KBM-7 (cell line): ENCODE measurements at regions not wholly inside any gene's neighbourhood (a gene's known extent, or its start where the extent isn't known, plus 50 kb on each side); places are given as distances from the start of the nearest gene placed in this dataset.

ENCODE experiments used
- DNase-seq: peaks from one replicate; pipeline ENCODE4 v3.0.0-alpha.2; 2015
- in situ Hi-C: fragments of 300-500 bp; cut with MboI; formaldehyde crosslinking; loops from 2 replicates; pipeline ENCODE4 v1.14.3; 2020; ENCODE audit warnings: low sequenced_read_pairs, low pct_unique_long_range_greater_than_20kb, mixed read lengths

- no peak for DNase-seq
- in situ Hi-C loops: no loop called here
These were observed 636.4 kb downstream of the PRELID2 start for GRCh38 chr5:145198525-145199260.

DNA sequence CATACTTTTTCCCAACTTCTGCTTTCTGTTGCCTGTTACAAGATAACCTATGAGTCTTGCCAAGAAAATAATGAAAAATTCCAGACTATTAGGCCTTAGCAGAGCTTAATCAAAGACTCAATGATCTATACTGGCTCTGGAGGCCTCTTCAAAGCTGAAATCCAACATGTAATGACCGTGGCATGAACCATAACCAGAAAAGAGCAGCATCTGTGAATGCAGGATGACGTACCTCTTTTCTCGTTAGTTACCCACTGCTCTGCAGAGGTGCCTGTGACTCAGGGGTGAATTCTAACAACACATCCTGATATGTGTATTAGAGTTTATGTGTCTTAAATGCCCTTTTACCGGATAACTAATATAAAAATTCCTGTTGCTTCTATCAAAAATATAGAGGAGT lies 645.4 kb downstream of the PRELID2 start:
- in situ Hi-C loops: no loop called here
- DNase-seq: no peak

DNA sequence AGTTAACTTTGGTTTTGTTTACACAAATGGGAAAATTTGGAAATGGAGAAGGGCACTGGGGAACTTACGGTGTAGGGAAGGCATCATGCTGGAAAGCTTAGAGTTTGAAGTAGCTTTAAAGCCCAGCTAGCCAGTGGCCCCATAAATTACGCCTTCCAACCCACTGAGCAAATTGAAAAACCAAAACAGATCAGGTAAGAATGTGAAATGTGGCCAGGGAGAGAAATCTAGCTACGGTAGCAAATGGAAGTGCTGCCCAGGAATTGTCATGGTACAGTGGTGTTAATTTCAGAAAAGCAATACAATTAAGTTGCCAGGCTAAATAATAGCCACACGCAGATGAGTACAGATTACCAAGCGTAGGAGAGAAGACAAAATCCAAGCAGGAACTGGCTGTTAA lies 654.8 kb downstream of the PRELID2 start:
- in situ Hi-C loops: no loop called here
- no peak for DNase-seq

DNA sequence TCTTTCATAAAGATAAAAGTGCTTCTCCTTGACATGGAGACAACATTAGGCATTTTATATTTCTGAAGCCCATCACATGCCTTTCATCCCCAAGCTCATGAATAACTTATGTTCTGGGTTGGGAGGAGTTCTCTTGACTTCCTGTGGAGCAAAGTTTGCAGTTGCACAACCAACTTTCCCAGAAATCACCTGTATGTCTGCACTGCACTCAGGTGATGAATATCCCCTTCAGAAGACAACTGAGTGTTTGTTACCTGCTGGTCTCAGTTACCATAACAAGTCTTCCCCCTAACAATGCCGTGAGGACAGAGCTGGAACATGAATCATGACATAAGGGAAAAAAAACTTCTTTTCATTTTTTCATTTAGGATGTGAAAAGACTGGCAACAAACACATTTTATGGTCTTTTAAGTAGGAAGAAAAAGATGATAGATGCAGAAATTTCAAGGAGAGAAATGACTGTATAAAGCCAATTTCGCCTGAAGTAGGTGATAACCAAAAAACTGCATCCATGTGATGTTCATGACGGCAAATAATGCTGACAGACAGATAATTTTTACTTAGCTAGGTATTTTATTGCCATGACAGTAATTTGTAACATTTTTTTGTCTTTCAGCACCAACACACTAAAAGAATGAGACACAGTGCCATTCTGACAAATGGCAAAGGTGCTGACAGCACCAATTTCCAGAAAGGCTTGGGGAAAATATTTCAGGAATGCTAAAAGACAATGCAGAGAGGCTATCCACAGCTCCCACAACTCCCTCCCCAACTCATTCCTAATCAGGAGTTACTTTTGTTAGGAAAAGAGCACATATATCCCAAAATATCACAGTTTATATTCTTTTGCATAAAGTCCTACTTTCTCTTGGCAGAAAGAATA lies 656.3 kb downstream of the PRELID2 start:
- no peak for DNase-seq
- in situ Hi-C loops: no loop called here

GRCh38 chr5:145176041-145176440 lies 659.1 kb downstream of the PRELID2 start:
- in situ Hi-C loops: no loop called here
- no peak for DNase-seq

DNA sequence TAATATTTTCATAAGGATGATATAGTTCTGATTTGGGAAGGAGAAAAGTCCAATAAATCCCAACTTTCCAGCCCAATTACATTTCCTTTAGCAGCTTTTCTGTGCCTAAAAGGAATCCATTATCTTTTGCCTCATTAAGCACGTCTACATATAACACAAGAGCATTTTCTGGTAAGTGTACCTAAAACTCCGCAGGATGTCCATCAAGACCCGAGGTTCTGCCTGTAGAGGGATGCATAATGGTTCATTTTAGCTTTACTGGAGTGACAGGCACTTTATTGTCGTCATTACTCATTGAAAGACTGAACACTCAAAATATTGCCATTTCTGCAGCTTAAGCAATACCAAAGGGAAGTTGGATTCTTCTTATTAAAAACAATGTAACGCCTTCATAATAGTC lies 669.0 kb downstream of the PRELID2 start:
- in situ Hi-C loops: no loop called here
- no peak for DNase-seq

GRCh38 chr5:145163876-145164275 lies 671.3 kb downstream of the PRELID2 start:
- in situ Hi-C loops: no loop called here
- no peak for DNase-seq

- DNase-seq: no peak
- in situ Hi-C loops: no loop called here
These were observed 672.5 kb downstream of the PRELID2 start for GRCh38 chr5:145162626-145163025.

GRCh38 chr5:145161391-145161790 lies 673.8 kb downstream of the PRELID2 start:
- in situ Hi-C loops: no loop called here
- no peak for DNase-seq

DNA sequence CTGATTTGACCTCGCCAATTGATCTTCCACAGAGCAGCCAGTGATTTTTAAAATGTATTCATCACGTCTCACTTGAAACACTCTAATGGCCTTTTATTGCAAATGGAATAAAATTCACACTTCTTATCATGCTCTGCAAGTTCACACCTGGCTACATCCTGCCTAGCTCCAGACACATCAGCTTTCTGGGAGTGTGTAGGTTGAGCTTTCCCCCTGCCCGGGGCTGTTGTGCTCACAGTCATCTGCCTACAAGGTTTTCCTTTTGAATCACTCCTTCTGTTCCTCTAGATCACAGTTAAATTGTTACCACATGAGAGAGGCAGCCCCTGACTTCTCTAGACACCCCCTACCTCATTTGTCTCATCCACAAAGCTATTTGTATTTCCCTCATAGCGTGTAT lies 674.5 kb downstream of the PRELID2 start:
- DNase-seq: no peak
- in situ Hi-C loops: no loop called here

DNA sequence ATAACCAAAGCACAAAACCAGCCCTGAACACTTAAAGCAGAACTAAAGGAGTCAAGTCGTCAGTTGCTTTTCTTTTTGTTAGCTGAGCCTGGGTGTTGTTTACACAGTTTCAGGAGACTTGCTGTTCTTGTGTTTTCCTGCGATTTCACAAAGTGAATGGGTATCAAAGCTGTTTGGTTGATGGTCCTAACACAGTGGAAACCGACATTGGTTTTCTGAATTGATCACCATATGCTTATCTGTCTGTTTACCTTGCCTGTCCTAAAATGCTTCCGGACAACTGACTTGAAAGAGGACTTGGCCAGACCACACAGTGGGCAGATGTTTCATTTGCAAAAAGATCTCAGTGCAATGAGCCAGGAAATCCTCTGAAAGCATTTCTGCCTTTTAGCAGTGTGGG lies 676.4 kb downstream of the PRELID2 start:
- in situ Hi-C loops: no loop called here
- no peak for DNase-seq

DNA sequence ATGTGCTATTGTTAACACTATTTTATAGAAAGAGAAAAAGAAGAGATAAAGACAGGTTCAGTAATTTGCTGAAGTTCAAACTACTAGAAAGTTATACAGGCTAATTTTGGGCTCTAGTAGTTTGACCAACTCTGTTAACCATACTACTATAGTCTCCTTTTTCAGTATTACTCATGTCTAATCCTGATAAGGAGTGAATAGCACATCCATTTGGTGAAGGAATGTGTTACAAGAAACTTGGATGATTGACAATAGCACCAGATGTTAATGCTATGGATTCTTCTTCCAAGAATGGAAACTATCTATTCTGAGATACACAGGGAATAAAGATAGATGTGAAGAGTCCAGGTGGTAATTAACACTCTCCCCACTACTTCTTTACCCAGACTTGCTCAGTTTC lies 677.3 kb downstream of the PRELID2 start:
- in situ Hi-C loops: no loop called here
- DNase-seq: no peak

- in situ Hi-C loops: no loop called here
These were observed 693.6 kb downstream of the PRELID2 start for GRCh38 chr5:145141534-145141933.

GRCh38 chr5:145130996-145131395 lies 704.1 kb downstream of the PRELID2 start:
- no peak for DNase-seq
- in situ Hi-C loops: no loop called here

More at GRCh38 chr5:145141534-145141933, 693.6 kb downstream of the PRELID2 start:
- DNase-seq: no peak

DNA sequence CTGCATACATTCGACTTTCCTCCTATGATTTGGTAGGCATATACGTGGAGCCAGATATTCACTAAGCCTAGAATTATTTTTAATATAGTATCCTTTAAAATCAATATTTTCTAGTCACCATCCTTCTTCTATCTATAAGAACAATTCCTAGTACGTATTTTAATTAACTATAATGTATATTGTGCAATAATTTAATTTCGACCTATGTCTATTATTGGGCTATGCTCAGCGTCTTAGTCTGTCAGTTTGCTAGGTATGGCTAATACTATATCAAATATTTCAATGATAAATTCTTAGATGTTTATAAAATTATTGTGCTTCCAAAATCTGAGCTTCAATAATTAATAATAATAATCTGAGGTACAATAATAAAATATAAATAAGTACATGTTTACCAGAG lies 705.3 kb downstream of the PRELID2 start:
- in situ Hi-C loops: no loop called here
- no peak for DNase-seq

- DNase-seq: no peak
- in situ Hi-C loops: no loop called here
These were observed 710.3 kb downstream of the PRELID2 start for GRCh38 chr5:145124806-145125205.

GRCh38 chr5:145118611-145119010 lies 716.5 kb downstream of the PRELID2 start:
- DNase-seq: no peak
- in situ Hi-C loops: no loop called here

DNA sequence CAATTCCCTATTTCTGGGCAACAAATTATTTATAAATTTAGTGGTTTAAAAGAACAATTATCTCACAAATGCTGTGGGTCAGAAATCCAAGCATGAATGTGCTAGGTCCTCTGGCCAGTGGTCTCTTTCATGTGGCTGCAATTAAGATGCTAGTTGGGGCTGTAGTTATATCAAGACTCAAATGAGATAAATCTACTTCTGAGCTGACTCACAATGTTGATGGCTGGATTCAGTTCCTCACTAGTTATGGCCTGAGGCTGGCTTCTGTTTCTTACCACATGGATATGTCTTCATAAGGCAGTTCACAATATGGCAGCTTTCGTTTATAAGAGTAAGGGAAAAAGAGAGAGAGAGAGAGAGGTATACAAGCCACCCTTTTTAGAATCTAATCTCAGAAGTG lies 717.0 kb downstream of the PRELID2 start:
- in situ Hi-C loops: no loop called here
- no peak for DNase-seq

DNA sequence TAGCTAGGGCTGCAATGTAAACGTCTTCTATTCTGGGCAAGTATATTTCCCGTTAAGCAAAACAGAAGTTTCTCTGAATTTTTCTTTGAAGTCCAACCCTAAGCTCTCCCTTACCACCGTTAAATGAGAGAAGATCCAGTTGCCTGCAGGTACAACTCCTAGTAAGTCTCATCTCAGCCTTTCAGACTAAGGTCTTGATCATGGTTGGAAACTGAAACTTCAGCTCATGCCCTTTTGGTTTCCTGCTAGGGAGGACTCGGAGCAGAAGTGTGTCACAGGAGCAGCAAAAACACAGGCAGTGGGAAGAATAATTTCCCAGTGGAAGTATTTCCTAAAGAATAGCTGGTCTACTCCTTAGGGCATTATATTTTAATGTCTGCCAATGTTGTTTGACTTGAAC lies 717.9 kb downstream of the PRELID2 start:
- in situ Hi-C loops: no loop called here

DNA sequence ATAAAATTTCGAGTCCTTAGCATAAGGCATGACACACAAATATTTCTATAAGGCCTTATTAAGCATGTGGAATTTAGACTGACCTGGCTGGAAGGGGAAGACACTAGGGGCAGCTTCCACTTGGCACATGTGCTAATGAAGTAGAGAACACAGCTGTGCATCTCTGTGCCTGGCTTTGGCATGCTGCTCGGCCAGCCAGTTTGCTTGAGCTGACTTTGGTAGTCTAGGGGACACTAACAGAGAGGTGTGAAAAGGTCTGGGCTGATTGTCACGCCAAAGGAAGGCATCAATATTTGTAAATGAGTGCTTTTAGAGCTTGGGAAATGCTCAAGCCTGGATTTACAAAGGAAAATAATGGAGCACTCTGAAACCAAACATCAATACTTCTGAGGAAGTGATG lies 723.7 kb downstream of the PRELID2 start:
- DNase-seq: no peak
- in situ Hi-C loops: no loop called here

More for the DNA sequence above, 717.9 kb downstream of the PRELID2 start:
- no peak for DNase-seq
